Activated B cell treated with CpG ODN at 0.5 μM for 24 hours (primary cell): ENCODE measurements at regions not wholly inside any gene's neighbourhood (a gene's known extent, or its start where the extent isn't known, plus 50 kb on each side); places are given as distances from the start of the nearest gene placed in this dataset.

Experiments
- ATAC-seq: fragments of 200-7000 bp; cut with Tn5 transposase; one replicate; pipeline ENCODE4 v1.10.0; 2021; ENCODE audit warnings: low read depth, mild to moderate bottlenecking, moderate library complexity
- CTCF ChIA-PET: fragments of 350-600 bp; sonication (Branson Sonifier 250); formaldehyde crosslinking; loops from one replicate; lab custom pipeline; 2021; ENCODE audit warnings: antibody characterized with exemption; lab: Charles Lee
- POLR2A ChIA-PET: fragments of 350-600 bp; sonication (Branson Sonifier 250); formaldehyde crosslinking; loops from one replicate; lab custom pipeline; 2021; ENCODE audit warnings: antibody characterized with exemption; lab: Charles Lee
- DNase-seq: peaks from one replicate; pipeline ENCODE4 v3.0.0; 2022
- H3K27ac Mint-ChIP-seq: one replicate; pipeline ENCODE4 v1.8.0; 2020; ENCODE audit warnings: mixed read lengths
- H3K27me3 Mint-ChIP-seq: one replicate; pipeline ENCODE4 v1.8.0; 2021; ENCODE audit warnings: mixed read lengths
- H3K36me3 Mint-ChIP-seq: one replicate; pipeline ENCODE4 v1.8.0; 2021; ENCODE audit warnings: low read depth, mixed read lengths
- H3K4me1 Mint-ChIP-seq: one replicate; pipeline ENCODE4 v1.8.0; 2021; ENCODE audit warnings: mixed read lengths
- H3K4me3 Mint-ChIP-seq: one replicate; pipeline ENCODE4 v1.8.0; 2020; ENCODE audit warnings: mild to moderate bottlenecking, mixed read lengths
- H3K9me3 Mint-ChIP-seq: one replicate; pipeline ENCODE4 v1.8.0; 2020; ENCODE audit warnings: mixed read lengths
- intact Hi-C: fragments of 100-400 bp; cut with micrococcal nuclease; formaldehyde crosslinking; loops from one replicate; pipeline ENCODE4 v1.15.1; 2024
- TF ChIP-seq, protein P1 (sequence below): fragments of 200-600 bp; IDR thresholded peaks from one replicate; pipeline ENCODE4 v1.8.0; 2022; ENCODE audit warnings: antibody characterized with exemption, mild to moderate bottlenecking

DNA sequence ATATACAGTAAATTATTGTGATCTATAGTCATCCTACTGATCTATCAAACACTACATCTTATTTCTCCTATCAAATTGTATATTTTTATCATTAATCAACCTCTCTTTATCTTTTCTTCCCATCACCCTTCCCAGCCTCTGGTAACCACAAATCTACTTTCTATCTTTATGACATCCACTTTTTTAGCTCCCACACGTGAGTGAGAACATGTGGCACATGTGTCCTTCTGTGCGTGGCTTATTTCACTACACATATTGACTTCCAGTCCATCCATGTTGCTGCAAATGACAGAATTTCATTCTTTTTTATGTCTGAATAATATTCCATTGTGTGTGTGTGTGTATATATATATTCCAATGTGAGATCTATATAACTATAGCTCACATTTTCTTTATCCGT lies 67.8 kb upstream of the TBX5 start:
- ChIA-PET POLR2A (no interaction called here), CTCF (no interaction called here)
- H3K9me3 Mint-ChIP-seq = no peaks in the 10 kb centered on the region
- H3K4me3 Mint-ChIP-seq = no peak overlapping the region
- H3K36me3 Mint-ChIP-seq = no peaks in the 10 kb centered on the region
- intact Hi-C loops = no loop called here
- ATAC-seq (no peak), DNase-seq (no peak)
- TF ChIP-seq, protein P1, sequence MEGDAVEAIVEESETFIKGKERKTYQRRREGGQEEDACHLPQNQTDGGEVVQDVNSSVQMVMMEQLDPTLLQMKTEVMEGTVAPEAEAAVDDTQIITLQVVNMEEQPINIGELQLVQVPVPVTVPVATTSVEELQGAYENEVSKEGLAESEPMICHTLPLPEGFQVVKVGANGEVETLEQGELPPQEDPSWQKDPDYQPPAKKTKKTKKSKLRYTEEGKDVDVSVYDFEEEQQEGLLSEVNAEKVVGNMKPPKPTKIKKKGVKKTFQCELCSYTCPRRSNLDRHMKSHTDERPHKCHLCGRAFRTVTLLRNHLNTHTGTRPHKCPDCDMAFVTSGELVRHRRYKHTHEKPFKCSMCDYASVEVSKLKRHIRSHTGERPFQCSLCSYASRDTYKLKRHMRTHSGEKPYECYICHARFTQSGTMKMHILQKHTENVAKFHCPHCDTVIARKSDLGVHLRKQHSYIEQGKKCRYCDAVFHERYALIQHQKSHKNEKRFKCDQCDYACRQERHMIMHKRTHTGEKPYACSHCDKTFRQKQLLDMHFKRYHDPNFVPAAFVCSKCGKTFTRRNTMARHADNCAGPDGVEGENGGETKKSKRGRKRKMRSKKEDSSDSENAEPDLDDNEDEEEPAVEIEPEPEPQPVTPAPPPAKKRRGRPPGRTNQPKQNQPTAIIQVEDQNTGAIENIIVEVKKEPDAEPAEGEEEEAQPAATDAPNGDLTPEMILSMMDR = no peak
- no peak overlapping the region for H3K27ac Mint-ChIP-seq
- peaks cover 20% of the 10 kb centered on the region for H3K27me3 Mint-ChIP-seq
- no peaks in the 10 kb centered on the region for H3K4me1 Mint-ChIP-seq

DNA sequence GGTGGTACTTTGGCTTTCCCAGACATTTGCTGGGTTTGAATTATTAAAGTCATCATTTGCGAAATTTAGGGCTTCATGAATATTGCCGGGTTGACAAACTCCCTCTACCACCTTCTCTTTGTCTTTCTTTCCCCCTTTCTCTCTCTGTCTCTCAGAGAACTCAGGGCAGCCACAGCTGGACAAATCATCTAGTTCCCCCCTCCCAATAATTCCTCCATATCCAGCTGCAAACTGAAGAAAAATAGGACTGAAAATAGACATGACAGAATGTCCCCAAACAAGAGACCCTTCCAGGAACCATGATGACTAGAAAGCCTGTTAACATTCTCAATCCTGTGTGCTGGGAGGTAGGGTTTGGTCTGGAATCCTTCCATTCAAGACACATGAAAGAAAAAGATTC lies 67.1 kb upstream of the TBX5 start:
- intact Hi-C loops = no loop called here
- H3K9me3 Mint-ChIP-seq = no peaks in the 10 kb centered on the region
- TF ChIP-seq, protein P1 = no peak
- H3K27me3 Mint-ChIP-seq = peaks cover 13% of the 10 kb centered on the region
- ChIA-PET POLR2A (no interaction called here), CTCF (no interaction called here)
- no peak overlapping the region for H3K4me3 Mint-ChIP-seq
- DNase-seq = no peak
- H3K27ac Mint-ChIP-seq = no peak overlapping the region
- H3K4me1 Mint-ChIP-seq = no peaks in the 10 kb centered on the region
- H3K36me3 Mint-ChIP-seq = no peaks in the 10 kb centered on the region
- ATAC-seq = no peak

DNA sequence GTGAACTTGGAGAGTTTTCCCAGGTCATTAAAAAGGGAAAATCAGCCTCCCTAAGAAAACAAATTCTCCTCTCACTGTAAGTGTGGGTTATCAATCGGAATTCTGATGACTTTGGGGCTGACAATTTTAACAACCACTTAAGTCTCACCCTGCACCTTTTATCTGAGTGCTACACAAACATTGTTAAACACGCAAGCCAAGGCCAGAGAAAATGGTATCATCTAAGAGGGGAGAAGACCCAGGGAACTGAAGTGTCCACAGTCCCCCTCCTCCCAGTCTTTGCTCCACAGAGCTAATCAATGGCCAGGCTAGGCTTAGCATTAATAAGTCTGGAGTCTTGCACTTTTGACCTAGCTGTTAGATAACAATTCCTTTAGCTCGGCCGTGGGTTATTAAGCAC lies 51.7 kb upstream of the TBX5 start:
- Mint-ChIP-seq H3K27me3 (peaks cover 21% of the 10 kb centered on the region), H3K27ac (no peak overlapping the region)

More for the DNA sequence above, 51.7 kb upstream of the TBX5 start:
- no peaks in the 10 kb centered on the region for H3K4me1 Mint-ChIP-seq
- intact Hi-C loops = no loop called here
- CTCF ChIA-PET = no interaction called here
- TF ChIP-seq, protein P1 = no peak
- DNase-seq (no peak), ATAC-seq (no peak)
- no peak overlapping the region for H3K4me3 Mint-ChIP-seq
- POLR2A ChIA-PET = no interaction called here
- no peaks in the 10 kb centered on the region for H3K36me3 Mint-ChIP-seq
- H3K9me3 Mint-ChIP-seq = no peaks in the 10 kb centered on the region
